SU-DHL-6 (cell line): ENCODE measurements at regions not wholly inside any gene's neighbourhood (a gene's known extent, or its start where the extent isn't known, plus 50 kb on each side); places are given as distances from the start of the nearest gene placed in this dataset.

Source experiments
- H2AFZ ChIP-seq: fragments of 200-600 bp; sonication (generic); 2 replicates; pipeline ENCODE4 v1.6.1; 2014; ENCODE audit warnings: low read depth, mild to moderate bottlenecking, moderate library complexity, mixed read lengths, antibody characterized with exemption, low read length; ENCODE audit not compliant: severe bottlenecking
- H3F3A ChIP-seq: fragments of 200-600 bp; shearing (Covaris generic); 2 replicates; pipeline ENCODE4 v1.6.0; 2016; ENCODE audit warnings: antibody characterized with exemption, mild to moderate bottlenecking; ENCODE audit not compliant: insufficient read depth
- H3K27ac ChIP-seq: fragments of 200-600 bp; sonication (generic); 2 replicates; pipeline ENCODE4 v1.5.1; 2016; ENCODE audit warnings: low read depth, mild to moderate bottlenecking, low read length, moderate library complexity, mixed read lengths
- H3K27me3 ChIP-seq: fragments of 200-600 bp; sonication (generic), shearing (Covaris generic); 2 replicates; pipeline ENCODE4 v1.6.0; 2014; ENCODE audit warnings: mild to moderate bottlenecking, low read length
- H3K36me3 ChIP-seq: fragments of 200-600 bp; sonication (generic); 2 replicates; pipeline ENCODE4 v1.6.1; 2014; ENCODE audit warnings: mild to moderate bottlenecking, low read length, mixed read lengths
- H3K4me2 ChIP-seq: fragments of 300-600, 200-600 bp; shearing (Covaris generic), sonication (generic); 2 replicates; pipeline ENCODE4 v1.6.0; 2014; ENCODE audit warnings: low read length, low read depth, mild to moderate bottlenecking; ENCODE audit not compliant: poor library complexity, severe bottlenecking
- H3K4me3 ChIP-seq: fragments of 200-600 bp; sonication (generic); 2 replicates; pipeline ENCODE4 v1.5.1; 2014; ENCODE audit warnings: antibody characterized with exemption, low read length, mild to moderate bottlenecking, mixed read lengths; ENCODE audit not compliant: insufficient read depth, poor library complexity, severe bottlenecking
- H3K79me2 ChIP-seq: fragments of 200-600 bp; sonication (generic); 2 replicates; pipeline ENCODE4 v1.6.1; 2014; ENCODE audit warnings: mild to moderate bottlenecking, low read length, moderate library complexity; ENCODE audit not compliant: insufficient read depth
- H3K9ac ChIP-seq: fragments of 200-600 bp; sonication (generic); 2 replicates; pipeline ENCODE4 v1.7.0; 2014; ENCODE audit warnings: mild to moderate bottlenecking, low read length
- H3K9me2 ChIP-seq: fragments of 200-600 bp; sonication (generic); replicated peaks from 2 replicates; pipeline ENCODE4 v1.6.1; 2014; ENCODE audit warnings: low read length; ENCODE audit not compliant: insufficient read depth
- H3K9me3 ChIP-seq: fragments of 200-600 bp; sonication (generic); 2 replicates; pipeline ENCODE4 v1.6.1; 2014; ENCODE audit warnings: low read length, mixed read lengths; ENCODE audit not compliant: insufficient read depth
- H4K20me1 ChIP-seq: fragments of 200-600 bp; sonication (generic); 2 replicates; pipeline ENCODE4 v1.6.1; 2014; ENCODE audit warnings: low read depth, mild to moderate bottlenecking, antibody characterized with exemption, low read length, moderate library complexity, mixed read lengths
- CTCF ChIP-seq: fragments of 200-600 bp; sonication (generic); IDR thresholded peaks from one replicate; pipeline ENCODE4 v1.5.1; 2017; ENCODE audit warnings: antibody characterized with exemption, mild to moderate bottlenecking, low read length, moderate library complexity; ENCODE audit not compliant: insufficient read depth, poor library complexity, severe bottlenecking
- EZH2phosphoT487 ChIP-seq: fragments of 200-600 bp; sonication (generic), shearing (Covaris generic); conservative IDR thresholded peaks from 2 replicates; pipeline ENCODE4 v1.6.1; 2018; ENCODE audit warnings: mild to moderate bottlenecking, antibody characterized with exemption, low read length, moderate library complexity, mixed read lengths

- no peak overlapping the region for H3K4me2 ChIP-seq
- no peak overlapping the region for H3K9ac ChIP-seq
- H3K27me3 ChIP-seq = no peaks in the 10 kb centered on the region
- no peaks in the 10 kb centered on the region for H3K79me2 ChIP-seq
- H3K4me3 ChIP-seq = no peak overlapping the region
- H3K27ac ChIP-seq = no peak overlapping the region
- no peaks in the 10 kb centered on the region for H3F3A ChIP-seq
- no peak overlapping the region for H2AFZ ChIP-seq
- H3K9me3 ChIP-seq = no peaks in the 10 kb centered on the region
- no peaks in the 10 kb centered on the region for H4K20me1 ChIP-seq
- no peaks in the 10 kb centered on the region for H3K36me3 ChIP-seq
- no peaks in the 10 kb centered on the region for H3K9me2 ChIP-seq
- TF ChIP-seq CTCF (no peak), EZH2phosphoT487 (no peak)
Observed at GRCh38 chr14:100658181-100658886, 68.4 kb upstream of the DLK1 start.

GRCh38 chr14:100659345-100660001 lies 67.2 kb upstream of the DLK1 start:
- Histone ChIP-seq H3K79me2 (no peaks in the 10 kb centered on the region), H2AFZ (no peak overlapping the region), H3K27ac (no peak overlapping the region), H3F3A (no peaks in the 10 kb centered on the region), H4K20me1 (no peaks in the 10 kb centered on the region), H3K4me2 (no peak overlapping the region), H3K27me3 (no peaks in the 10 kb centered on the region), H3K9ac (no peak overlapping the region), H3K4me3 (no peak overlapping the region), H3K36me3 (no peaks in the 10 kb centered on the region), H3K9me3 (no peaks in the 10 kb centered on the region), H3K9me2 (no peaks in the 10 kb centered on the region)
- TF ChIP-seq EZH2phosphoT487 (no peak), CTCF (no peak)

- H3K4me3 ChIP-seq = no peak overlapping the region
- no peak overlapping the region for H3K9ac ChIP-seq
- H3K4me2 ChIP-seq = no peak overlapping the region
- H3K27me3 ChIP-seq = no peaks in the 10 kb centered on the region
- H4K20me1 ChIP-seq = no peaks in the 10 kb centered on the region
- TF ChIP-seq EZH2phosphoT487 = no peak
- TF ChIP-seq CTCF = no peak
- H3K9me2 ChIP-seq = no peaks in the 10 kb centered on the region
- H3K36me3 ChIP-seq = no peaks in the 10 kb centered on the region
- no peaks in the 10 kb centered on the region for H3K79me2 ChIP-seq
- H3F3A ChIP-seq = no peaks in the 10 kb centered on the region
- H3K9me3 ChIP-seq = no peaks in the 10 kb centered on the region
- no peak overlapping the region for H3K27ac ChIP-seq
- no peak overlapping the region for H2AFZ ChIP-seq
Observed at GRCh38 chr14:100660498-100660881, 66.2 kb upstream of the DLK1 start.
